DMS53 (cell line): ENCODE measurements at regions not wholly inside any gene's neighbourhood (a gene's known extent, or its start where the extent isn't known, plus 50 kb on each side); places are given as distances from the start of the nearest gene placed in this dataset.
A peak's percentile ranks its signal among the peaks of the same experiment; 100 is the strongest.
"Not testable (repeated sequence)": the region's sequence is repeated elsewhere in the genome, so short reads cannot be mapped to it uniquely, and the experiment has no call there.

ENCODE experiments used
- DNase-seq: peaks from one replicate; lab custom pipeline; 2025; lab: John Stamatoyannopoulos, UW

- peak; percentile 10 for DNase-seq
Measured at GRCh38 chr22:44576311-44577260, 78.6 kb upstream of the RTL6 start.

- DNase-seq, result no peak
Measured at GRCh38 chr22:44575381-44576268, 77.6 kb upstream of the RTL6 start.

GRCh38 chr22:44574640-44575380 lies 76.8 kb upstream of the RTL6 start:
- no peak for DNase-seq

GRCh38 chr22:44574057-44574639 lies 76.1 kb upstream of the RTL6 start:
- DNase-seq, result peak; percentile 50

- no peak for DNase-seq
Measured at GRCh38 chr22:44573451-44573850, 75.4 kb upstream of the RTL6 start.

- no peak for DNase-seq
Measured at GRCh38 chr22:44572414-44573207, 74.6 kb upstream of the RTL6 start.

- no peak for DNase-seq
Measured at GRCh38 chr22:44571566-44572413, 73.8 kb upstream of the RTL6 start.

- DNase-seq, result no peak
Measured at GRCh38 chr22:44570476-44571445, 72.7 kb upstream of the RTL6 start.

GRCh38 chr22:44569561-44569991 lies 71.5 kb upstream of the RTL6 start:
- DNase-seq, result no peak

- DNase-seq, result peak; percentile 82
Measured at GRCh38 chr22:44567846-44568493, 69.9 kb upstream of the RTL6 start.

GRCh38 chr22:44567378-44567841 lies 69.4 kb upstream of the RTL6 start:
- DNase-seq, result peak; percentile 52

GRCh38 chr22:44566911-44567310 lies 68.9 kb upstream of the RTL6 start:
- no peak for DNase-seq

GRCh38 chr22:44562651-44563050 lies 64.6 kb upstream of the RTL6 start:
- DNase-seq, result not testable (repeated sequence)

GRCh38 chr22:44561139-44561840 lies 63.3 kb upstream of the RTL6 start:
- no peak for DNase-seq

- not testable (repeated sequence) for DNase-seq
Measured at GRCh38 chr22:44558671-44559070, 60.6 kb upstream of the RTL6 start.

GRCh38 chr22:44557872-44558271 lies 59.8 kb upstream of the RTL6 start:
- not testable (repeated sequence) for DNase-seq

- DNase-seq, result peak; percentile 72
Measured at GRCh38 chr22:44557064-44557748, 59.2 kb upstream of the RTL6 start.
